AG04449 (cell line): ENCODE measurements at regions not wholly inside any gene's neighbourhood (a gene's known extent, or its start where the extent isn't known, plus 50 kb on each side); places are given as distances from the start of the nearest gene placed in this dataset.

Experiments used
- CTCF ChIA-PET: fragments of 350-600 bp; formaldehyde crosslinking; extraction: SDS; loops from one replicate; lab custom pipeline; 2021; ENCODE audit warnings: antibody characterized with exemption; lab: Yijun Ruan, JAX
- POLR2A ChIA-PET: fragments of 400-600, 350-600 bp; formaldehyde crosslinking; extraction: SDS; loops from one replicate; lab custom pipeline; 2020; ENCODE audit warnings: antibody characterized with exemption, inconsistent platforms; lab: Yijun Ruan, JAX
- DNase-seq: peaks from one replicate; pipeline ENCODE4 v3.0.0-alpha.2; 2010; ENCODE audit warnings: low read depth, low spot score
- H3K4me3 ChIP-seq: 2 replicates; pipeline ENCODE4 v1.5.1; 2011; ENCODE audit warnings: low read depth, mild to moderate bottlenecking, control low read depth, low read length
- TF ChIP-seq, protein P1 (sequence below): IDR thresholded peaks from one replicate; pipeline ENCODE4 v1.5.1; 2011; ENCODE audit warnings: mild to moderate bottlenecking, moderate library complexity, low read length, control low read depth, inconsistent platforms; ENCODE audit not compliant: insufficient read depth; ENCODE audit errors: missing control alignments

DNA sequence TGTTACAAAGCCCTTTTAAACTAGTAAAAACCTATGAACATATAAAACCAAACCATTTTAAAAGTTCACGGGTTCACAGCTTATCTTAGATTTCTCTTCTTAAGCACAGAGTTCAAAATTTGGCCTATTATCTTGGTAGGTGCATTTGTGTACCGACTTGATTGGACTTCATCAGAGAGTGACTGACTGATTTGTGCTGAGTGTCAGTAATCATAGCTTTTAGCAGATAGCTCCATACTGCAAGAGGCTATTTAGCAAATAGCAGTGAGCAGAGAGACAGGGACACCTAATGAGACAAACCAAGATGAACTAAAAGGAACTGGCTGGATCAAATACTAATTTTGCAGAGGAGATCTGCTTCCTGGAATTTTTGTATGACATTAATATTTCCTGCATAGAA, 274.5 kb downstream of the PRR16 start:
- no peak overlapping the region for H3K4me3 ChIP-seq
- POLR2A ChIA-PET = no interaction called here
- CTCF ChIA-PET = no interaction called here
- no peak for DNase-seq
- TF ChIP-seq, protein P1, sequence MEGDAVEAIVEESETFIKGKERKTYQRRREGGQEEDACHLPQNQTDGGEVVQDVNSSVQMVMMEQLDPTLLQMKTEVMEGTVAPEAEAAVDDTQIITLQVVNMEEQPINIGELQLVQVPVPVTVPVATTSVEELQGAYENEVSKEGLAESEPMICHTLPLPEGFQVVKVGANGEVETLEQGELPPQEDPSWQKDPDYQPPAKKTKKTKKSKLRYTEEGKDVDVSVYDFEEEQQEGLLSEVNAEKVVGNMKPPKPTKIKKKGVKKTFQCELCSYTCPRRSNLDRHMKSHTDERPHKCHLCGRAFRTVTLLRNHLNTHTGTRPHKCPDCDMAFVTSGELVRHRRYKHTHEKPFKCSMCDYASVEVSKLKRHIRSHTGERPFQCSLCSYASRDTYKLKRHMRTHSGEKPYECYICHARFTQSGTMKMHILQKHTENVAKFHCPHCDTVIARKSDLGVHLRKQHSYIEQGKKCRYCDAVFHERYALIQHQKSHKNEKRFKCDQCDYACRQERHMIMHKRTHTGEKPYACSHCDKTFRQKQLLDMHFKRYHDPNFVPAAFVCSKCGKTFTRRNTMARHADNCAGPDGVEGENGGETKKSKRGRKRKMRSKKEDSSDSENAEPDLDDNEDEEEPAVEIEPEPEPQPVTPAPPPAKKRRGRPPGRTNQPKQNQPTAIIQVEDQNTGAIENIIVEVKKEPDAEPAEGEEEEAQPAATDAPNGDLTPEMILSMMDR = no peak

GRCh38 chr5:120740989-120741388, 276.9 kb downstream of the PRR16 start:
- POLR2A ChIA-PET = no interaction called here
- no peak overlapping the region for H3K4me3 ChIP-seq
- DNase-seq = no peak
- CTCF ChIA-PET = no interaction called here
- TF ChIP-seq, protein P1 = no peak

DNA sequence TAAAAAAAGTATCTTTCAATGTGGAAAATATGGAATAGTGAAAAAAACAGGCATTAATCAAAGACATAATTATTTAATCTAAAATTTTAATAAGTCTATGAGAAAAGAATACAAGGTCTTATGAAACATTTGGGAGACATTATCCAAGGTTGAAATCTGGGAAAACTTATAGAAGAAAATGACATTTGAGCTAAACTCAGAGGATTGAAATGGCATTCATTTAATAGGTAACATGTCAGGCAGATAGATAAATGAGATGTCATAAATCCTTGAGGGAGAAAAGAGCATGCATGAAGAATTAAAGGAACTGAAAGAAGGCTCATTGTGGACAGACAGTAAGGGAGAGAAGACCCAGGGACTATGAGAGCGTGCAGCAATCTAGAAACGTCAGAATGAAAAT, 284.4 kb downstream of the PRR16 start:
- TF ChIP-seq, protein P1 = no peak
- POLR2A ChIA-PET = no interaction called here
- CTCF ChIA-PET = no interaction called here
- no peak overlapping the region for H3K4me3 ChIP-seq
- DNase-seq = no peak

- H3K4me3 ChIP-seq = no peak overlapping the region
- POLR2A ChIA-PET = no interaction called here
- TF ChIP-seq, protein P1 = no peak
- CTCF ChIA-PET = no interaction called here
- no peak for DNase-seq
Measured at GRCh38 chr5:120749737-120750136, 285.6 kb downstream of the PRR16 start.

- H3K4me3 ChIP-seq = no peak overlapping the region
- POLR2A ChIA-PET = no interaction called here
- TF ChIP-seq, protein P1 = no peak
- CTCF ChIA-PET = no interaction called here
- DNase-seq = no peak
Measured at GRCh38 chr5:120759587-120759986, 295.5 kb downstream of the PRR16 start.

- TF ChIP-seq, protein P1 = no peak
- no peak overlapping the region for H3K4me3 ChIP-seq
- ChIA-PET CTCF (no interaction called here), POLR2A (no interaction called here)
- no peak for DNase-seq
Measured at GRCh38 chr5:120761986-120762385, 297.9 kb downstream of the PRR16 start.
